ENCODE measurements at regions not wholly inside any gene's neighbourhood (a gene's known extent, or its start where the extent isn't known, plus 50 kb on each side); places are given as distances from the start of the nearest gene placed in this dataset.
A peak's percentile ranks its signal among the peaks of the same experiment; 100 is the strongest.
"Not testable (repeated sequence)": the region's sequence is repeated elsewhere in the genome, so short reads cannot be mapped to it uniquely, and the experiment has no call there.

- no peaks in the 10 kb centered on the region for H3K4me1 ChIP-seq (ENCODE audit: insufficient read depth)
- no peak overlapping the region for H3K27ac ChIP-seq
- H3K79me2 ChIP-seq = no peaks in the 10 kb centered on the region
- H3K9me2 ChIP-seq (replicated peaks; ENCODE audit: insufficient read depth) = no peaks in the 10 kb centered on the region
- H3K9me3 ChIP-seq (ENCODE audit: low read depth) = no peaks in the 10 kb centered on the region
- TF ChIP-seq EZH2phosphoT487 (IDR thresholded peaks at IDR 0.05; ENCODE audit: low read depth, severe bottlenecking, unreplicated experiment) = no peak
- H3K36me3 ChIP-seq (replicated peaks; ENCODE audit: insufficient read depth, low read depth) = no peaks in the 10 kb centered on the region
- no peak overlapping the region for H3K4me2 ChIP-seq
- no peak overlapping the region for H3K4me3 ChIP-seq
- no peak overlapping the region for H2AFZ ChIP-seq
- no peak for DNase-seq (ENCODE audit: low spot score)
- H3K27me3 ChIP-seq = no peaks in the 10 kb centered on the region
- H4K20me1 ChIP-seq (ENCODE audit: insufficient read depth, poor library complexity, severe bottlenecking) = no peaks in the 10 kb centered on the region
Observed at GRCh38 chr3:159305017-159305416, 503.2 kb downstream of the MFSD1 start.

- not testable (repeated sequence) for H3K4me1 ChIP-seq (ENCODE audit: insufficient read depth); H3K36me3 ChIP-seq (replicated peaks; ENCODE audit: insufficient read depth, low read depth); H3K9me2 ChIP-seq (replicated peaks; ENCODE audit: insufficient read depth); DNase-seq (ENCODE audit: low spot score); H3K27ac ChIP-seq; H3K4me3 ChIP-seq; H2AFZ ChIP-seq; H3K27me3 ChIP-seq; H3K9me3 ChIP-seq (ENCODE audit: low read depth); H3K79me2 ChIP-seq; H3K4me2 ChIP-seq; H4K20me1 ChIP-seq (ENCODE audit: insufficient read depth, poor library complexity, severe bottlenecking)
- WGBS (ENCODE audit: low lambda C conversion rate, missing lambda C conversion rate) = 77% methylated on average over 3 of the region's 3 CpGs
Observed at GRCh38 chr3:159316706-159317105, 514.9 kb downstream of the MFSD1 start.

- Histone ChIP-seq H3K9me3 (ENCODE audit: low read depth) (no peaks in the 10 kb centered on the region), H2AFZ (no peak overlapping the region), H3K27me3 (no peaks in the 10 kb centered on the region), H3K4me2 (no peak overlapping the region), H4K20me1 (ENCODE audit: insufficient read depth, poor library complexity, severe bottlenecking) (no peaks in the 10 kb centered on the region), H3K27ac (no peak overlapping the region), H3K4me3 (no peak overlapping the region), H3K79me2 (no peaks in the 10 kb centered on the region), H3K36me3 (replicated peaks; ENCODE audit: insufficient read depth, low read depth) (no peaks in the 10 kb centered on the region), H3K4me1 (ENCODE audit: insufficient read depth) (no peaks in the 10 kb centered on the region), H3K9me2 (replicated peaks; ENCODE audit: insufficient read depth) (no peaks in the 10 kb centered on the region)
- DNase-seq (ENCODE audit: low spot score) = no peak
- TF ChIP-seq EZH2phosphoT487 (IDR thresholded peaks at IDR 0.05; ENCODE audit: low read depth, severe bottlenecking, unreplicated experiment) (no peak), CTCF (IDR thresholded peaks at IDR 0.05; ENCODE audit: poor library complexity) (no peak), EZH2 (IDR thresholded peaks at IDR 0.05; ENCODE audit: borderline replicate concordance) (no peak)
Observed at GRCh38 chr3:159319156-159319555, 517.3 kb downstream of the MFSD1 start.

DNA sequence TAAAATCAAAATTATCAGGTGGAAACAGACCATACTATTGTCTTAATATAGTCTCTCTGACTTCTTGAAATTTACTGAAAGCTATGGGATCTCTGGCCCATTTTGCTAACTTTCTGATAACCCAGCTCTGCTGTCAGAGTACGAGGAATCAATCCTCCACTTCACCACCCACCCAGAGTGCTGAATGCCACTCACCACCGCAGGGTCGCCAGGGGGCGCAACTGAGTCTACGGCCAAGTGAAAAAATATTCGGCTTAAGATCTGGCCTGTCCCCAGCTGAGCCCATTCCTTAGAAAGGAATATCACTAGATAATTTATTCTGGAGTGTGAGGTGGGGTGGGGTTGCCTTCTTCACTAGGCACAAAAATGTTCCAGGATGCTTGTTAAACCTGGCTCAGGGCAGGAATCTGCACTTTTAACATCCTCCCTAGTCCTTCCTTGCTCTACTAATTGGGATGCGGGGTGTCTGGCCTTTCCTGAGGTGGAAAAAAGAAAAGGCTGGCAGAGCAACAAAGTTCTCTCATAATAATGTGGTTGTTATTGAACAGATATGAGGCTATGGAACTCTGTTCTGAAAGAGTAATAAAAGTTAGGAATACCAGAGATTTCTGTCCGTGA lies 520.6 kb downstream of the MFSD1 start:
- Histone ChIP-seq H3K36me3 (replicated peaks; ENCODE audit: insufficient read depth, low read depth) (no peaks in the 10 kb centered on the region), H4K20me1 (ENCODE audit: insufficient read depth, poor library complexity, severe bottlenecking) (no peaks in the 10 kb centered on the region), H3K4me2 (no peak overlapping the region), H3K9me2 (replicated peaks; ENCODE audit: insufficient read depth) (no peaks in the 10 kb centered on the region), H3K4me3 (no peak overlapping the region), H3K27ac (no peak overlapping the region), H2AFZ (no peak overlapping the region), H3K4me1 (ENCODE audit: insufficient read depth) (no peaks in the 10 kb centered on the region), H3K9me3 (ENCODE audit: low read depth) (no peaks in the 10 kb centered on the region), H3K79me2 (no peaks in the 10 kb centered on the region), H3K27me3 (no peaks in the 10 kb centered on the region)
- 40% methylated on average over 8 of the region's 8 CpGs for WGBS (ENCODE audit: low lambda C conversion rate, missing lambda C conversion rate)
- DNase-seq (ENCODE audit: low spot score) = peak; percentile 8
- TF ChIP-seq EZH2 (IDR thresholded peaks at IDR 0.05; ENCODE audit: borderline replicate concordance) (no peak), CTCF (IDR thresholded peaks at IDR 0.05; ENCODE audit: poor library complexity) (peak; percentile 41), EZH2phosphoT487 (IDR thresholded peaks at IDR 0.05; ENCODE audit: low read depth, severe bottlenecking, unreplicated experiment) (no peak)

Measured in hepatocyte (in vitro differentiated cells).